ENCODE measurements at regions not wholly inside any gene's neighbourhood (a gene's known extent, or its start where the extent isn't known, plus 50 kb on each side); places are given as distances from the start of the nearest gene placed in this dataset.

- TF ChIP-seq POLR2A (IDR thresholded peaks at IDR 0.05) (no peak), CTCF (IDR thresholded peaks at IDR 0.05) (no peak)
Measured at GRCh38 chr16:85357323-85357722, 245.1 kb upstream of the CIBAR2 start.

Measured in lower leg skin (tissue), 3 donors.